ENCODE measurements at regions not wholly inside any gene's neighbourhood (a gene's known extent, or its start where the extent isn't known, plus 50 kb on each side); places are given as distances from the start of the nearest gene placed in this dataset.

DNA sequence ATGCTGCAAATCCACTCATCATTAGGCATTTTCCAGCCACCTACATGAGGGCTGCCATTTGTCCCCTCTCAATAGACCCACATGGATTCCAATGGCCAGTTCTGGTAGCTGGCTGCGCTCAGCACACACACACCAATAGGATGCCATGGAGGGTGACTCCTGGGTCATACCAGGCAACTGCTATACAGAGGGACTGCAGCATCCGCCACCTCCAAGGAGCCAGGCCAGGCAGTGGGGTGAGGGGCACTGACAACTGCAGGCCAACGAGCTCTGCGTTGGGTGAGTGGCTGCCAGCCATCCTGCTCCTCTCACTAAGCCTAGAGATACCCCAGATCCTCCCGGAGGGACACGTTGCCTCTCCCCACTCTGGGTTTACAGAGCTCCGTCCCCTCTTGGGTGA, 118.8 kb upstream of the NANOS1 start:
- no peak overlapping the region for H3K4me2 ChIP-seq (ENCODE audit: low read length)
- H3K4me3 ChIP-seq (ENCODE audit: low read length), result no peak overlapping the region
- no peaks in the 10 kb centered on the region for H3K9me3 ChIP-seq (replicated peaks; ENCODE audit: low read length)
- no peak overlapping the region for H3K9ac ChIP-seq (ENCODE audit: low read depth, low read length)
- peaks cover 24% of the 10 kb centered on the region for H3K27me3 ChIP-seq (ENCODE audit: control insufficient read depth, insufficient read depth, low read length)
- peaks cover 8% of the 10 kb centered on the region for H3K4me1 ChIP-seq (ENCODE audit: control insufficient read depth, insufficient read depth, low read length)
- H3K36me3 ChIP-seq (ENCODE audit: insufficient read depth, low read length), result no peaks in the 10 kb centered on the region

- Histone ChIP-seq H3K4me3 (ENCODE audit: low read length) (no peak overlapping the region), H3K9me3 (replicated peaks; ENCODE audit: low read length) (no peaks in the 10 kb centered on the region), H3K36me3 (ENCODE audit: insufficient read depth, low read length) (no peaks in the 10 kb centered on the region), H3K9ac (ENCODE audit: low read depth, low read length) (no peak overlapping the region), H3K4me2 (ENCODE audit: low read length) (no peak overlapping the region), H3K4me1 (ENCODE audit: control insufficient read depth, insufficient read depth, low read length) (peaks cover 8% of the 10 kb centered on the region), H3K27me3 (ENCODE audit: control insufficient read depth, insufficient read depth, low read length) (peaks cover 24% of the 10 kb centered on the region)
Measured at GRCh38 chr10:118911363-118911762, 118.2 kb upstream of the NANOS1 start.

DNA sequence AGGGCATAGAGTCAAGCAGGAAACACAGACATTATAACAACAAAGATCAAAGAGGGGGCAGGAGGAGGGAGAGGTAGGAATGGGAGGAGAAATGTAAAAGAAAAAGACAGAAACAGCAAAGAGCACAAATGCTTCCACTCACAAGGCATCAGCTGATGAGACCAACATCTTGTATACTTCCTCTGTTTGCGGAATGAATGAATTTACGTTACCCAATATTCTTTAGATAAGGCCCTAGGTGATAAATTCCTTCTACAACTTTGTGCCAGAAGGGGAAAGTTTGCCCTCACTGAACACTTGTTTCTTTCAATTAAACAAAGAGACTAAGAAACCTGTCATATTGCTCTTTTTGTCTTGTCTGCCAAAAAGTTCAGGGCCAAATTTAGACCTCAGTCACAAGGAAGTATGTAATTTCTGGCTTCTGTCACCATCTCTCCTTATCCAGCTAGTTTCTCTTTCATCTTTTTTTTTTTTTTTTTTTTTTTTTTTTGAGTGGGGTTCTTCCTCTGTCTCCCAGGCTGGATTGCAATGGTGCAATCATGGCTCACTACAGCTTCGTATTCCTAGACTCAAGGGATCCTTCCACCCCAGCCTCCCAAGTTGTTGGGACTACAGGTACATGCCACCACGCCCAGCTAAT, 116.4 kb upstream of the NANOS1 start:
- Histone ChIP-seq H3K4me3 (ENCODE audit: low read length) (no peak overlapping the region), H3K9me3 (replicated peaks; ENCODE audit: low read length) (no peaks in the 10 kb centered on the region), H3K27me3 (ENCODE audit: control insufficient read depth, insufficient read depth, low read length) (peaks cover 20% of the 10 kb centered on the region), H3K36me3 (ENCODE audit: insufficient read depth, low read length) (no peaks in the 10 kb centered on the region), H3K4me2 (ENCODE audit: low read length) (no peak overlapping the region), H3K9ac (ENCODE audit: low read depth, low read length) (no peak overlapping the region), H3K4me1 (ENCODE audit: control insufficient read depth, insufficient read depth, low read length) (peaks cover 8% of the 10 kb centered on the region)

GRCh38 chr10:118913825-118914224, 115.7 kb upstream of the NANOS1 start:
- no peak overlapping the region for H3K9ac ChIP-seq (ENCODE audit: low read depth, low read length)
- peaks cover 12% of the 10 kb centered on the region for H3K27me3 ChIP-seq (ENCODE audit: control insufficient read depth, insufficient read depth, low read length)
- H3K4me1 ChIP-seq (ENCODE audit: control insufficient read depth, insufficient read depth, low read length), result peaks cover 8% of the 10 kb centered on the region
- no peak overlapping the region for H3K4me2 ChIP-seq (ENCODE audit: low read length)
- H3K9me3 ChIP-seq (replicated peaks; ENCODE audit: low read length), result no peaks in the 10 kb centered on the region
- H3K36me3 ChIP-seq (ENCODE audit: insufficient read depth, low read length), result no peaks in the 10 kb centered on the region
- H3K4me3 ChIP-seq (ENCODE audit: low read length), result no peak overlapping the region

DNA sequence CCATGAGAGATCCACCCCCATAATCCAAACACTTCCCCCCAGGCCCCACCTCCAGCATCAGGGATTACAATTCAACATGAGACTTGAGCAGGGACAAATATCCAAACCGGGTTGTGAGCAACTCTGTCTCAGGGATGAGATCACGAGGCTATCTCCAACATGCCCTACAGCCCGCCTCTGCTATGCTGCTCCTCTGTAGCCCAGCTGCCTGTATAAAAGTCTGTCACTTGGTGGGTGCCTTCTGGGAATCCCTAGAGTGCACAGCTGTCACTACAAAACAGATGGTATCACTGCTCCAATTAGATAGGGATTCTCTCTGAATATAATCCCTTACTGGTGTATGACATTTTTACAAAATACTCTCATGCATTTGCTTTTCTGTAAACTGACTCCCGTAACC, 114.9 kb upstream of the NANOS1 start:
- no peaks in the 10 kb centered on the region for H3K9me3 ChIP-seq (replicated peaks; ENCODE audit: low read length)
- H3K4me2 ChIP-seq (ENCODE audit: low read length), result no peak overlapping the region
- H3K27me3 ChIP-seq (ENCODE audit: control insufficient read depth, insufficient read depth, low read length), result peaks cover 12% of the 10 kb centered on the region
- H3K4me3 ChIP-seq (ENCODE audit: low read length), result no peak overlapping the region
- H3K9ac ChIP-seq (ENCODE audit: low read depth, low read length), result no peak overlapping the region
- no peaks in the 10 kb centered on the region for H3K36me3 ChIP-seq (ENCODE audit: insufficient read depth, low read length)
- peaks cover 8% of the 10 kb centered on the region for H3K4me1 ChIP-seq (ENCODE audit: control insufficient read depth, insufficient read depth, low read length)

DNA sequence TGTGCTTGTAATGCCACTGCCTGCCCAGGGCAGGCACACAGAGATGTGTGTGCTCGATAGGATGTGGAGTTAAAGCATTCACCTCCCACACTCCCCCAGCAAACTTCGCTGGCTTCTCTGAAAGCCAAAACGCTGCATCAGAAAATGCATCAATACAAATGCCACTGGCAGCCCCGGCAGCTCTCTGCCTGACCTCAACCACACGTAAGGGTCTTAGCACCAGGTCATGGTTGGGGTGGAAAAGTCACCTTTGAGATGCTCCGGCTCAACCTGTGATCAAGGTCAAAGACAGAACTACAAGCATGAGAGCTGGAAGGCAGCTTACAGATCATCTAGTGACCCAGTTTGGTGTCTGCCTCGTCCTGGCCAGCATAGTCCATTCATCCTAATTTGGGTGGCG, 114.4 kb upstream of the NANOS1 start:
- H3K27me3 ChIP-seq (ENCODE audit: control insufficient read depth, insufficient read depth, low read length), result peaks cover 12% of the 10 kb centered on the region
- no peak overlapping the region for H3K9ac ChIP-seq (ENCODE audit: low read depth, low read length)
- peaks cover 8% of the 10 kb centered on the region for H3K4me1 ChIP-seq (ENCODE audit: control insufficient read depth, insufficient read depth, low read length)
- no peak overlapping the region for H3K4me3 ChIP-seq (ENCODE audit: low read length)
- no peaks in the 10 kb centered on the region for H3K9me3 ChIP-seq (replicated peaks; ENCODE audit: low read length)
- no peak overlapping the region for H3K4me2 ChIP-seq (ENCODE audit: low read length)
- no peaks in the 10 kb centered on the region for H3K36me3 ChIP-seq (ENCODE audit: insufficient read depth, low read length)

DNA sequence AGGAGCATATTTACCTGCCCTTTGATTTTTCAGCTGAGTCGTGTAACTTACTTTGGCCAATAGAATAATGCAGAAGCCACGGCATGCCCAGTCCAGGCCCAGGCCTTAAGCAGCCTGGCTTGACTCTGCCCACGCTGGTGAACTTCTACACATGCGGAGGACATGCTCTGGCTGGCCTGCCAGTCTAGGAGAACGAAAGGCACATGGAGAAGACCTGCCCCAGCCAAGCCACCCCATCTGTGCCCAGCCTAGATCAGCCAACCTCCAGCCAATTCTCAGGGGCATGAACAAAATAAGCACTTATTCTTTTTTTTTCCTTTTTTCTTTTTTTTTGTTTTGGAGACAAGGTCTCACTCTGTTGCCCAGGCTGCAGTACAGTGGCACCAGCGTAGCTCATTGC, 112.7 kb upstream of the NANOS1 start:
- Histone ChIP-seq H3K4me3 (ENCODE audit: low read length) (no peak overlapping the region), H3K9me3 (replicated peaks; ENCODE audit: low read length) (no peaks in the 10 kb centered on the region), H3K27me3 (ENCODE audit: control insufficient read depth, insufficient read depth, low read length) (peaks cover 12% of the 10 kb centered on the region), H3K4me1 (ENCODE audit: control insufficient read depth, insufficient read depth, low read length) (peaks cover under 1% of the 10 kb centered on the region), H3K9ac (ENCODE audit: low read depth, low read length) (no peak overlapping the region), H3K36me3 (ENCODE audit: insufficient read depth, low read length) (no peaks in the 10 kb centered on the region), H3K4me2 (ENCODE audit: low read length) (no peak overlapping the region)

DNA sequence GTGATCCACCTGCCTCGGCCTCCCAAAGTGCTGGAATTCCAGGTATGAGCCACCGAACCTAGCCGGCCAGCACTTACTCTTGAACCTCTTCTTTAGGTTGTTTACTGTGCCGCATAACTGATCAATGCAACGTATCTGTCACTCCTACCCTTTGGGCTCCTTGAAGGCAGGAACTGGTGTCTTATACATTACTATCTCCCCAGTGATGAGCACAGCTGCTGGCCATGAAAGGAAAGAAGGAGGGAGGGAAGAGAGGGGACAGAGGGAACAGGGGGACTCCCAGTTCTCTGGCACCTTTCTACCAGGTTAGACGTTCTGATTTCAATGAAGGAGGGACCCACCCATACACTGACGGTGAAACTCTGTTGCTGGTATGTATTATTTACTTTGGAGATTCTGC, 111.8 kb upstream of the NANOS1 start:
- Histone ChIP-seq H3K9me3 (replicated peaks; ENCODE audit: low read length) (no peaks in the 10 kb centered on the region), H3K4me2 (ENCODE audit: low read length) (no peak overlapping the region), H3K27me3 (ENCODE audit: control insufficient read depth, insufficient read depth, low read length) (peaks cover 12% of the 10 kb centered on the region), H3K4me3 (ENCODE audit: low read length) (no peak overlapping the region), H3K4me1 (ENCODE audit: control insufficient read depth, insufficient read depth, low read length) (no peaks in the 10 kb centered on the region), H3K9ac (ENCODE audit: low read depth, low read length) (no peak overlapping the region), H3K36me3 (ENCODE audit: insufficient read depth, low read length) (no peaks in the 10 kb centered on the region)

- no peaks in the 10 kb centered on the region for H3K4me1 ChIP-seq (ENCODE audit: control insufficient read depth, insufficient read depth, low read length)
- H3K4me3 ChIP-seq (ENCODE audit: low read length), result no peak overlapping the region
- peaks cover 12% of the 10 kb centered on the region for H3K27me3 ChIP-seq (ENCODE audit: control insufficient read depth, insufficient read depth, low read length)
- no peaks in the 10 kb centered on the region for H3K9me3 ChIP-seq (replicated peaks; ENCODE audit: low read length)
- H3K36me3 ChIP-seq (ENCODE audit: insufficient read depth, low read length), result no peaks in the 10 kb centered on the region
- no peak overlapping the region for H3K9ac ChIP-seq (ENCODE audit: low read depth, low read length)
- H3K4me2 ChIP-seq (ENCODE audit: low read length), result no peak overlapping the region
Measured at GRCh38 chr10:118918116-118918515, 111.4 kb upstream of the NANOS1 start.

- no peaks in the 10 kb centered on the region for H3K9me3 ChIP-seq (replicated peaks; ENCODE audit: low read length)
Measured at GRCh38 chr10:118918587-118918986, 110.9 kb upstream of the NANOS1 start.

GRCh38 chr10:118920206-118920605, 109.3 kb upstream of the NANOS1 start:
- H3K4me3 ChIP-seq (ENCODE audit: low read length), result no peak overlapping the region
- no peak overlapping the region for H3K4me2 ChIP-seq (ENCODE audit: low read length)
- H3K9me3 ChIP-seq (replicated peaks; ENCODE audit: low read length), result no peaks in the 10 kb centered on the region
- no peak overlapping the region for H3K9ac ChIP-seq (ENCODE audit: low read depth, low read length)
- H3K27me3 ChIP-seq (ENCODE audit: control insufficient read depth, insufficient read depth, low read length), result peaks cover 4% of the 10 kb centered on the region
- no peaks in the 10 kb centered on the region for H3K4me1 ChIP-seq (ENCODE audit: control insufficient read depth, insufficient read depth, low read length)
- H3K36me3 ChIP-seq (ENCODE audit: insufficient read depth, low read length), result no peaks in the 10 kb centered on the region

More at GRCh38 chr10:118918587-118918986, 110.9 kb upstream of the NANOS1 start:
- Histone ChIP-seq H3K4me2 (ENCODE audit: low read length) (no peak overlapping the region), H3K4me1 (ENCODE audit: control insufficient read depth, insufficient read depth, low read length) (no peaks in the 10 kb centered on the region), H3K9ac (ENCODE audit: low read depth, low read length) (no peak overlapping the region), H3K4me3 (ENCODE audit: low read length) (no peak overlapping the region), H3K36me3 (ENCODE audit: insufficient read depth, low read length) (no peaks in the 10 kb centered on the region), H3K27me3 (ENCODE audit: control insufficient read depth, insufficient read depth, low read length) (peaks cover 12% of the 10 kb centered on the region)

DNA sequence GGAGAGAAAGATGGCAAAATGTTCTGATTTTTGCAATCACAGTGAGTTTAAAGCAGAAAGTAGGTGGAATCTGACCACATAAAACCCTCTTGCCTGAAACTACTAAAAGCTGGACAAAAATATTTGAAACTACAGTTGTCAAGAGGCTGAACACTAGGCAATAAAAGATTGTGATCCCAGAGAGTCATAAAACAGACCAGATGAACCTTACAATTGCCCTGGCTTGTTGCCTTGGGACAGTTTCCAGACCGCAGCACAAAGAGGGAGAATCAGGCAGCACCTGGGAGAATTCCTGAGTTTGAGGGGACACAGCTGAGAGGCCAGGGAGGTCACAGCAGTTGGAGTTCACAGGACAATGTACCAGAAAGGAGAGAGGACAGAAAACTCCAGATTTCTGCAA, 107.3 kb upstream of the NANOS1 start:
- Histone ChIP-seq H3K4me2 (ENCODE audit: low read length) (no peak overlapping the region), H3K9me3 (replicated peaks; ENCODE audit: low read length) (no peaks in the 10 kb centered on the region), H3K9ac (ENCODE audit: low read depth, low read length) (no peak overlapping the region), H3K27me3 (ENCODE audit: control insufficient read depth, insufficient read depth, low read length) (peaks cover 3% of the 10 kb centered on the region), H3K4me1 (ENCODE audit: control insufficient read depth, insufficient read depth, low read length) (no peaks in the 10 kb centered on the region), H3K36me3 (ENCODE audit: insufficient read depth, low read length) (no peaks in the 10 kb centered on the region), H3K4me3 (ENCODE audit: low read length) (no peak overlapping the region)
